Upper lobe of right lung (tissue), 1 donor: ENCODE measurements at regions not wholly inside any gene's neighbourhood (a gene's known extent, or its start where the extent isn't known, plus 50 kb on each side); places are given as distances from the start of the nearest gene placed in this dataset.

ENCODE experiments used
- ATAC-seq: fragments of 200-7000 bp; cut with Tn5 transposase; one replicate; pipeline ENCODE4 v1.9.1; 2020; ENCODE audit warnings: mild to moderate bottlenecking, moderate library complexity
- DNase-seq: peaks from one replicate; pipeline ENCODE4 v3.0.0-alpha.2; 2020
- H3K27ac ChIP-seq: fragments of 200-600 bp; one replicate; pipeline ENCODE4 v1.8.0; 2022
- H3K27me3 ChIP-seq: fragments of 200-600 bp; one replicate; pipeline ENCODE4 v1.8.0; 2022; ENCODE audit warnings: mild to moderate bottlenecking
- H3K36me3 ChIP-seq: fragments of 200-600 bp; one replicate; pipeline ENCODE4 v1.8.0; 2022
- H3K4me1 ChIP-seq: fragments of 200-600 bp; one replicate; pipeline ENCODE4 v1.8.0; 2022
- H3K4me3 ChIP-seq: fragments of 200-600 bp; one replicate; pipeline ENCODE4 v1.8.0; 2022; ENCODE audit warnings: mild to moderate bottlenecking
- H3K9me3 ChIP-seq: fragments of 200-600 bp; one replicate; pipeline ENCODE4 v1.8.0; 2022
- intact Hi-C: fragments of 100-400 bp; cut with DNase I; formaldehyde crosslinking; loops from one replicate; pipeline ENCODE4 v1.11.0; 2022
- TF ChIP-seq, protein P1 (sequence below): fragments of 200-600 bp; IDR thresholded peaks from one replicate; pipeline ENCODE4 v1.8.0; 2022; ENCODE audit warnings: antibody characterized with exemption
- donor health status: DM: no; HTN: yes; CAD: no; lungs with severe emphysema.

DNA sequence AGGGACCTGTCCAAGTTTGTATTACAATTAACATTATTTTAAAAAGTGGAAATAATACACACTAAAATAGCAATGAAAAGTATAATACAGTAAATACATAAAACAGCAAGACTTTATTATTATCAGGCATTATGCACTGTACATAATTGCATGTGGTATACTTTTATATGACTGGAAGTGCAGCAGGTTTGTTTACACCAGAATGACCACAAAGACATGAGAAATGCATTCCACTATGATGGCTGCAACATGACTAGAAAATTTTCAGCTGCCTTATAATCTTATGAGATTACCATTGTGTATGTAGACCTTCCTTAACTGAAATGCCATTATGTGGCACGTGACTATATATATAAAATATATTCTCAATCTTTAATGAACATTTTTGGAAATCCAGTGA is 1699.6 kb downstream of the KCNT2 start:
- no peak for DNase-seq
- Histone ChIP-seq H3K27me3 (no peaks in the 10 kb centered on the region), H3K4me3 (no peak overlapping the region), H3K9me3 (no peaks in the 10 kb centered on the region), H3K4me1 (no peaks in the 10 kb centered on the region), H3K27ac (no peak overlapping the region), H3K36me3 (no peaks in the 10 kb centered on the region)
- intact Hi-C loops, result no loop called here
- no peak for ATAC-seq
- TF ChIP-seq, protein P1, sequence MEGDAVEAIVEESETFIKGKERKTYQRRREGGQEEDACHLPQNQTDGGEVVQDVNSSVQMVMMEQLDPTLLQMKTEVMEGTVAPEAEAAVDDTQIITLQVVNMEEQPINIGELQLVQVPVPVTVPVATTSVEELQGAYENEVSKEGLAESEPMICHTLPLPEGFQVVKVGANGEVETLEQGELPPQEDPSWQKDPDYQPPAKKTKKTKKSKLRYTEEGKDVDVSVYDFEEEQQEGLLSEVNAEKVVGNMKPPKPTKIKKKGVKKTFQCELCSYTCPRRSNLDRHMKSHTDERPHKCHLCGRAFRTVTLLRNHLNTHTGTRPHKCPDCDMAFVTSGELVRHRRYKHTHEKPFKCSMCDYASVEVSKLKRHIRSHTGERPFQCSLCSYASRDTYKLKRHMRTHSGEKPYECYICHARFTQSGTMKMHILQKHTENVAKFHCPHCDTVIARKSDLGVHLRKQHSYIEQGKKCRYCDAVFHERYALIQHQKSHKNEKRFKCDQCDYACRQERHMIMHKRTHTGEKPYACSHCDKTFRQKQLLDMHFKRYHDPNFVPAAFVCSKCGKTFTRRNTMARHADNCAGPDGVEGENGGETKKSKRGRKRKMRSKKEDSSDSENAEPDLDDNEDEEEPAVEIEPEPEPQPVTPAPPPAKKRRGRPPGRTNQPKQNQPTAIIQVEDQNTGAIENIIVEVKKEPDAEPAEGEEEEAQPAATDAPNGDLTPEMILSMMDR, result no peak

DNA sequence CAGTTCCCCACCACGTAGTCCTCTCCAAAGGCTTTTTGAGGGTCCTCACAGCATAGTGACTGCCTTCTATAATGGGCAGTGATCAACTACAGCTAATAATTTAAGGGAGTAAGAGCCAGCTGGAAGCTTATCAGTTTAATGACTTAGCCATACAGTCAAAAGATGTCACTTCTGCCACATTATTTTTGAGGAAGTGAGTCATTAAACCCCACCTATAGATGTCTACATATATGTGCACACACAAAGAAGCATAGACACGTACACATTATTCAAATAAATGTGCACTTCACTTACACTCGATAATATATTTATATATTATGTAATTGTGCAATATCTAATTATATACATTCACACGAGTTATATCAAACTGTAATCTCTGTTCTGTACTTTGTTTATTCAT is 1704.7 kb downstream of the KCNT2 start:
- no peak overlapping the region for H3K4me3 ChIP-seq
- TF ChIP-seq, protein P1, result no peak
- intact Hi-C loops, result no loop called here
- no peaks in the 10 kb centered on the region for H3K4me1 ChIP-seq
- no peaks in the 10 kb centered on the region for H3K9me3 ChIP-seq
- H3K27ac ChIP-seq, result no peak overlapping the region
- no peak for DNase-seq
- no peaks in the 10 kb centered on the region for H3K36me3 ChIP-seq
- no peak for ATAC-seq
- no peaks in the 10 kb centered on the region for H3K27me3 ChIP-seq

GRCh38 chr1:194889310-194889709 is 1702.9 kb upstream of the B3GALT2 start:
- Histone ChIP-seq H3K4me3 (no peak overlapping the region), H3K36me3 (no peaks in the 10 kb centered on the region), H3K4me1 (no peaks in the 10 kb centered on the region), H3K27ac (no peak overlapping the region), H3K9me3 (no peaks in the 10 kb centered on the region), H3K27me3 (no peaks in the 10 kb centered on the region)
- intact Hi-C loops, result no loop called here
- no peak for DNase-seq
- TF ChIP-seq, protein P1, result no peak
- peak; percentile 41 for ATAC-seq

GRCh38 chr1:194870860-194871259 is 1684.4 kb upstream of the B3GALT2 start:
- intact Hi-C loops, result no loop called here
- no peak for ATAC-seq
- no peaks in the 10 kb centered on the region for H3K36me3 ChIP-seq

DNA sequence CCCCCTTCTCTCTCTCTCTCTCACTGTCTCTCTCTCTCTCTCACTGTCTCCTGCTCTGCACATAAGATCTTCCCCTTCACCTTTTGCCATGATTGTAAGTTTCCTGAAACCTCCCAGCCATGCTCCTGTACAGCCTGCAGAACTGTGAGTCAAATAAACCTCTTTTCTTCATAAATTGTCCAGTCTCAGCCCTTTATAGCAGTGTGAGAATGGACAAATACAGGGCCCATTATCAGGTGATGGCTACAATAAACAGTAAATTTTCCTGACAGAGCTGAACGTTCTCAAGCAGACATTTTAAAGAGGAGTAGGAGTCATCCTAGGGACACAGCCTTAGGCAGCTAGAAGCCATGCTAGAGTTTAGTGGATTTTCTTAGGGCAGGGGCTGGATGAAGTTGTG is 1679.7 kb upstream of the B3GALT2 start:
- Histone ChIP-seq H3K27ac (no peak overlapping the region), H3K4me3 (no peak overlapping the region), H3K9me3 (no peaks in the 10 kb centered on the region), H3K27me3 (no peaks in the 10 kb centered on the region), H3K36me3 (no peaks in the 10 kb centered on the region), H3K4me1 (no peaks in the 10 kb centered on the region)
- TF ChIP-seq, protein P1, result no peak
- intact Hi-C loops, result no loop called here
- DNase-seq (no peak), ATAC-seq (no peak)

More at GRCh38 chr1:194870860-194871259, 1684.4 kb upstream of the B3GALT2 start:
- Histone ChIP-seq H3K4me3 (no peak overlapping the region), H3K27me3 (no peaks in the 10 kb centered on the region), H3K9me3 (no peaks in the 10 kb centered on the region), H3K27ac (no peak overlapping the region), H3K4me1 (no peaks in the 10 kb centered on the region)
- TF ChIP-seq, protein P1, result no peak
- DNase-seq, result no peak

DNA sequence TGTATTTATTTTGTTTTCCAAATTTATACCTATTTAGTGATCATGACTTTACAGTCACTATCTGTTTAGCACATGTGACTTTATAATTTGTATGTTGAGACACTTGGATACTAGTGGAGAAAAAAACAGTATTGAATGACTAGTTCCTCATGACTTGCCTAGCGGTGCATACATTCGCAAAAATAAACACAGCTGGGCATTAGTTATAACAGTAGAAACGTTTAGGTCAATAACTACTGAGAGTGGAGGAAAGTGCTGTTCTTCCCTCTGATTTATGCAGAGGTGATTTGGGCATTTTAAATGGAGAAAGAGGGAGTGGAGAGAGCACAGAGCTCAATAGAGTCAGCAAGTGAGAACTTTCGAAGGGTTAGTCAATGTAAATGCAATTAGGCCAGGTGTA is 1679.0 kb upstream of the B3GALT2 start:
- Histone ChIP-seq H3K27ac (no peak overlapping the region), H3K4me1 (no peaks in the 10 kb centered on the region), H3K4me3 (no peak overlapping the region), H3K36me3 (no peaks in the 10 kb centered on the region), H3K9me3 (no peaks in the 10 kb centered on the region), H3K27me3 (no peaks in the 10 kb centered on the region)
- intact Hi-C loops, result no loop called here
- TF ChIP-seq, protein P1, result no peak
- ATAC-seq (no peak), DNase-seq (no peak)
